ENCODE measurements at regions not wholly inside any gene's neighbourhood (a gene's known extent, or its start where the extent isn't known, plus 50 kb on each side); places are given as distances from the start of the nearest gene placed in this dataset.
A peak's percentile ranks its signal among the peaks of the same experiment; 100 is the strongest.

GRCh38 chr11:122265981-122266380, 150.0 kb upstream of the BLID start:
- H3K27me3 ChIP-seq (ENCODE audit: control insufficient read depth in 3 of 3, insufficient read depth in 3 of 3, low read length in 3 of 3), result no peaks in the 10 kb centered on the region
- H3K4me1 ChIP-seq (ENCODE audit: control insufficient read depth in 3 of 3, insufficient read depth in 2 of 3, low read depth in 1 of 3, low read length in 2 of 3), result no peaks in the 10 kb centered on the region
- WGBS, 3 donors, result 56 to 71% (median 58%) methylated on average over 2 of the region's 2 CpGs
- no peak overlapping the region for H3K27ac ChIP-seq (ENCODE audit: low read depth in 1 of 3, low read length in 2 of 3)
- no peak for DNase-seq
- no peak overlapping the region for H3K4me3 ChIP-seq (ENCODE audit: low read depth in 1 of 3, low read length in 3 of 3)
- H3K36me3 ChIP-seq (ENCODE audit: control insufficient read depth in 3 of 3, insufficient read depth in 2 of 3, low read depth in 1 of 3, low read length in 3 of 3), result no peaks in the 10 kb centered on the region
- no peak for FAIRE-seq
- no peaks in the 10 kb centered on the region for H3K9me3 ChIP-seq (ENCODE audit: control insufficient read depth in 2 of 2, insufficient read depth in 1 of 2, low read depth in 1 of 2, low read length in 1 of 2)

- Histone ChIP-seq H3K27me3 (ENCODE audit: control insufficient read depth in 3 of 3, insufficient read depth in 3 of 3, low read length in 3 of 3) (peaks cover 0 to 2% (median 0%) of the 10 kb centered on the region in 3 donors), H3K4me1 (ENCODE audit: control insufficient read depth in 3 of 3, insufficient read depth in 2 of 3, low read depth in 1 of 3, low read length in 2 of 3) (no peaks in the 10 kb centered on the region), H3K36me3 (ENCODE audit: control insufficient read depth in 3 of 3, insufficient read depth in 2 of 3, low read depth in 1 of 3, low read length in 3 of 3) (no peaks in the 10 kb centered on the region), H3K27ac (ENCODE audit: low read depth in 1 of 3, low read length in 2 of 3) (no peak overlapping the region), H3K9me3 (ENCODE audit: control insufficient read depth in 2 of 2, insufficient read depth in 1 of 2, low read depth in 1 of 2, low read length in 1 of 2) (no peaks in the 10 kb centered on the region), H3K4me3 (ENCODE audit: low read depth in 1 of 3, low read length in 3 of 3) (no peak overlapping the region)
- FAIRE-seq (no peak), DNase-seq (no peak)
- 87 to 92% (median 90%) methylated on average over 4 of the region's 4 CpGs for whole genome bisulfite sequencing, 3 donors
Observed at GRCh38 chr11:122264121-122264520, 148.1 kb upstream of the BLID start.

GRCh38 chr11:122261546-122261945, 145.5 kb upstream of the BLID start:
- H3K9me3 ChIP-seq (ENCODE audit: control insufficient read depth in 2 of 2, insufficient read depth in 1 of 2, low read depth in 1 of 2, low read length in 1 of 2), result no peaks in the 10 kb centered on the region
- peaks cover 0 to 2% (median 0%) of the 10 kb centered on the region in 3 donors for H3K27me3 ChIP-seq (ENCODE audit: control insufficient read depth in 3 of 3, insufficient read depth in 3 of 3, low read length in 3 of 3)
- FAIRE-seq, result no peak
- no peak for DNase-seq
- H3K36me3 ChIP-seq (ENCODE audit: control insufficient read depth in 3 of 3, insufficient read depth in 2 of 3, low read depth in 1 of 3, low read length in 3 of 3), result no peaks in the 10 kb centered on the region
- H3K27ac ChIP-seq (ENCODE audit: low read depth in 1 of 3, low read length in 2 of 3), result no peak overlapping the region
- 82 to 84% (median 83%) methylated on average over 4 of the region's 4 CpGs for WGBS, 3 donors
- H3K4me1 ChIP-seq (ENCODE audit: control insufficient read depth in 3 of 3, insufficient read depth in 2 of 3, low read depth in 1 of 3, low read length in 2 of 3), result no peaks in the 10 kb centered on the region
- no peak overlapping the region for H3K4me3 ChIP-seq (ENCODE audit: low read depth in 1 of 3, low read length in 3 of 3)

- DNase-seq (no peak), FAIRE-seq (no peak)
- H3K27me3 ChIP-seq (ENCODE audit: control insufficient read depth in 3 of 3, insufficient read depth in 3 of 3, low read length in 3 of 3), result peaks cover 0 to 2% (median 0%) of the 10 kb centered on the region in 3 donors
- H3K9me3 ChIP-seq (ENCODE audit: control insufficient read depth in 2 of 2, insufficient read depth in 1 of 2, low read depth in 1 of 2, low read length in 1 of 2), result no peaks in the 10 kb centered on the region
- H3K27ac ChIP-seq (ENCODE audit: low read depth in 1 of 3, low read length in 2 of 3), result no peak overlapping the region
- no peak overlapping the region for H3K4me3 ChIP-seq (ENCODE audit: low read depth in 1 of 3, low read length in 3 of 3)
- no peaks in the 10 kb centered on the region for H3K4me1 ChIP-seq (ENCODE audit: control insufficient read depth in 3 of 3, insufficient read depth in 2 of 3, low read depth in 1 of 3, low read length in 2 of 3)
- no peaks in the 10 kb centered on the region for H3K36me3 ChIP-seq (ENCODE audit: control insufficient read depth in 3 of 3, insufficient read depth in 2 of 3, low read depth in 1 of 3, low read length in 3 of 3)
- WGBS, 3 donors, result 88 to 92% (median 91%) methylated on average over 7 of the region's 7 CpGs
Observed at GRCh38 chr11:122259195-122259821, 143.3 kb upstream of the BLID start.

GRCh38 chr11:122258446-122259194, 142.6 kb upstream of the BLID start:
- WGBS, 3 donors, result 33 to 49% (median 43%) methylated on average over 1 of the region's 1 CpG
- no peak overlapping the region for H3K4me3 ChIP-seq (ENCODE audit: low read depth in 1 of 3, low read length in 3 of 3)
- H3K36me3 ChIP-seq (ENCODE audit: control insufficient read depth in 3 of 3, insufficient read depth in 2 of 3, low read depth in 1 of 3, low read length in 3 of 3), result no peaks in the 10 kb centered on the region
- FAIRE-seq (no peak), DNase-seq (no peak)
- H3K27ac ChIP-seq (ENCODE audit: low read depth in 1 of 3, low read length in 2 of 3), result no peak overlapping the region
- no peaks in the 10 kb centered on the region for H3K4me1 ChIP-seq (ENCODE audit: control insufficient read depth in 3 of 3, insufficient read depth in 2 of 3, low read depth in 1 of 3, low read length in 2 of 3)
- peaks cover 0 to 2% (median 0%) of the 10 kb centered on the region in 3 donors for H3K27me3 ChIP-seq (ENCODE audit: control insufficient read depth in 3 of 3, insufficient read depth in 3 of 3, low read length in 3 of 3)
- H3K9me3 ChIP-seq (ENCODE audit: control insufficient read depth in 2 of 2, insufficient read depth in 1 of 2, low read depth in 1 of 2, low read length in 1 of 2), result no peaks in the 10 kb centered on the region

- DNase-seq, result peak in 1 of 2 donors; percentile 3
- Histone ChIP-seq H3K4me1 (ENCODE audit: control insufficient read depth in 3 of 3, insufficient read depth in 2 of 3, low read depth in 1 of 3, low read length in 2 of 3) (no peaks in the 10 kb centered on the region), H3K9me3 (ENCODE audit: control insufficient read depth in 2 of 2, insufficient read depth in 1 of 2, low read depth in 1 of 2, low read length in 1 of 2) (no peaks in the 10 kb centered on the region), H3K27me3 (ENCODE audit: control insufficient read depth in 3 of 3, insufficient read depth in 3 of 3, low read length in 3 of 3) (no peaks in the 10 kb centered on the region), H3K36me3 (ENCODE audit: control insufficient read depth in 3 of 3, insufficient read depth in 2 of 3, low read depth in 1 of 3, low read length in 3 of 3) (no peaks in the 10 kb centered on the region), H3K27ac (ENCODE audit: low read depth in 1 of 3, low read length in 2 of 3) (no peak overlapping the region), H3K4me3 (ENCODE audit: low read depth in 1 of 3, low read length in 3 of 3) (no peak overlapping the region)
- FAIRE-seq, result no peak
- WGBS, 3 donors, result 38 to 40% (median 40%) methylated on average over 4 of the region's 4 CpGs
Observed at GRCh38 chr11:122253589-122254231, 137.7 kb upstream of the BLID start.

- H3K27ac ChIP-seq (ENCODE audit: low read depth in 1 of 3, low read length in 2 of 3), result no peak overlapping the region
- WGBS, 3 donors, result 81 to 89% (median 85%) methylated on average over 8 of the region's 8 CpGs
- no peaks in the 10 kb centered on the region for H3K9me3 ChIP-seq (ENCODE audit: control insufficient read depth in 2 of 2, insufficient read depth in 1 of 2, low read depth in 1 of 2, low read length in 1 of 2)
- H3K4me1 ChIP-seq (ENCODE audit: control insufficient read depth in 3 of 3, insufficient read depth in 2 of 3, low read depth in 1 of 3, low read length in 2 of 3), result no peaks in the 10 kb centered on the region
- no peaks in the 10 kb centered on the region for H3K27me3 ChIP-seq (ENCODE audit: control insufficient read depth in 3 of 3, insufficient read depth in 3 of 3, low read length in 3 of 3)
- DNase-seq (no peak), FAIRE-seq (no peak)
- no peaks in the 10 kb centered on the region for H3K36me3 ChIP-seq (ENCODE audit: control insufficient read depth in 3 of 3, insufficient read depth in 2 of 3, low read depth in 1 of 3, low read length in 3 of 3)
- H3K4me3 ChIP-seq (ENCODE audit: low read depth in 1 of 3, low read length in 3 of 3), result no peak overlapping the region
Observed at GRCh38 chr11:122248939-122249338, 132.9 kb upstream of the BLID start.

GRCh38 chr11:122248131-122248530, 132.1 kb upstream of the BLID start:
- no peak for FAIRE-seq
- DNase-seq, result no peak
- WGBS, 3 donors, result 12 to 30% (median 24%) methylated on average over 4 of the region's 4 CpGs
- Histone ChIP-seq H3K36me3 (ENCODE audit: control insufficient read depth in 3 of 3, insufficient read depth in 2 of 3, low read depth in 1 of 3, low read length in 3 of 3) (no peaks in the 10 kb centered on the region), H3K27me3 (ENCODE audit: control insufficient read depth in 3 of 3, insufficient read depth in 3 of 3, low read length in 3 of 3) (no peaks in the 10 kb centered on the region), H3K4me1 (ENCODE audit: control insufficient read depth in 3 of 3, insufficient read depth in 2 of 3, low read depth in 1 of 3, low read length in 2 of 3) (no peaks in the 10 kb centered on the region), H3K27ac (ENCODE audit: low read depth in 1 of 3, low read length in 2 of 3) (no peak overlapping the region), H3K9me3 (ENCODE audit: control insufficient read depth in 2 of 2, insufficient read depth in 1 of 2, low read depth in 1 of 2, low read length in 1 of 2) (no peaks in the 10 kb centered on the region), H3K4me3 (ENCODE audit: low read depth in 1 of 3, low read length in 3 of 3) (no peak overlapping the region)

Measured in small intestine (tissue), 7 donors.